ENCODE measurements at regions not wholly inside any gene's neighbourhood (a gene's known extent, or its start where the extent isn't known, plus 50 kb on each side); places are given as distances from the start of the nearest gene placed in this dataset.
A peak's percentile ranks its signal among the peaks of the same experiment; 100 is the strongest.
"Not testable (repeated sequence)": the region's sequence is repeated elsewhere in the genome, so short reads cannot be mapped to it uniquely, and the experiment has no call there.

DNA sequence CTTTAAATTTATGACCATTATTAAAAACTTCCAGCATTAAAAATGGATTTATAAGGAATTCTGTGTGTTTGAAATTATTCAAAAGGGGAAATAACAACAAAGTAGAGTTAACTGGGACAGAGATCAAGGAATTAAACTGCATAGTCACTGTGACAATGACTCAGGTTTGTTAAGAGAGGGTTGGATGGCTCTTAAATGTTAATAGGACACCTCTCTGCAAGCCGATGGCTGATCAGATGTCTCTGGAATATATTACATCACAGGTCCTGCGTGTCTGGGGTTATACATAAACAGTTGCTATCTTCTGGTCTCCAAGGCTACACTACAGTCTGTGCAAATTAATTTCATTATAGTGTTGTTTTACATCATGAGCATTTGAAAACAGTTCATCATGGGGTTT, 574.3 kb downstream of the COL12A1 start:
- DNase-seq (ENCODE audit: low read depth), result no peak

GRCh38 chr6:74626288-74626687, 579.6 kb downstream of the COL12A1 start:
- DNase-seq (ENCODE audit: low read depth), result no peak

DNA sequence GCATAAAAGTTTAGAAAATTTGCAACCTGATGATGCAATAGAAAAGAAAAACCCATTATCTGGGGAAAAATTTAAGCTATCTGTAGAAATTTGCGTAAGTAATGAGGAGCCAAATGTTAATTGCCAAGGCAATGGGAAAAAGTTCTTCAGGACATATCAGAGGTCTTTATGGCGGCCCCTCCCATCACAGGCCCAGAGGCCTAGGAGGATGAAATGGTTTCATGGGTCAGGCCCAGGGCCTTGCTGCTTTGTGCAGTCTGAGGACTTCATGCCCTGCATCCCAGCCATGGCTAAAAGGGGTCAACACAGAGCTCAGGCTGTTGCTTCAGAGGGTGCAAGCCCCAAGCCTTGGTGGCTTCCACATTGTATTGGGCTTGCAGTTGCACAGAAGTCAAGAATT, 582.8 kb downstream of the COL12A1 start:
- DNase-seq (ENCODE audit: low read depth), result no peak

DNA sequence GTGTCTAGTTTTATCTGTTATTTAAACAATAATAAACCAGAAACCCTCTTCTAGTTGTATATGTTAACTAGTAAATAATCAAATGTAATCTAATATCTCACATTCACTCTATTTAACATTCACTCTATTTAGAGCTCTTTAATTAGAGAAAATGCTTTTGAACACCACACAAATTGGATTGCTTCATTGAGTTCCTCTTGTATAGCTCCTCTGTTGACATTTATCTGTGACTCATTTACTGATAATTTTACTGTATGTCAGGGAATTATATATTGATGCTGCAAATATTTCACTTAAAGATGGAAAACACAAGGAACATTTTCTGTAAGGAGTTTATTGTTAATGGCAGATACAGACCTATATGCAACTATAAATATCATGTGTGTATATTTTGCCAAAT, 594.6 kb downstream of the COL12A1 start:
- no peak for DNase-seq (ENCODE audit: low read depth)

GRCh38 chr6:74610352-74610751, 595.5 kb downstream of the COL12A1 start:
- no peak for DNase-seq (ENCODE audit: low read depth)

- DNase-seq (ENCODE audit: low read depth), result no peak
These were observed 596.0 kb downstream of the COL12A1 start for GRCh38 chr6:74609871-74610270.

- DNase-seq (ENCODE audit: low read depth), result no peak
These were observed 597.9 kb downstream of the COL12A1 start for GRCh38 chr6:74607934-74608333.

DNA sequence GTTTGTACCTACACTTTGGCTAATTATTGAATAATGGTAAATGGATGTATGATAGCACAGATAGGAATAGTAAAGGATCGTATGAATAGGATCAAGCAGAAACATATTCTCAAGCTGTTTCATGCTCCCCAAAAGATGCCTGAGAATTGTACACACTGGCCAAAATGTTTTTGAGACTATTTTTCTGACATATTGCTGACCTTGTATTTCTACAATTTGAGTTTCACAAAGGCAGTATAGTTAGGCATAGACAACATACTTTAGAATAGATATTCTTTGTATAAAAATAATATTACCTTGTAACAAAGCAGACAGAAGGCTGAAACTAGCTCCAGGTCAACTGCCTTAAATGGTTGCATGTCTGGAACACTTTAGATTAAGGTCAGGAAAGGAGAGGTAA, 598.4 kb downstream of the COL12A1 start:
- DNase-seq (ENCODE audit: low read depth), result no peak

GRCh38 chr6:74606582-74607071, 599.2 kb downstream of the COL12A1 start:
- peak; percentile 88 for DNase-seq (ENCODE audit: low read depth)

DNA sequence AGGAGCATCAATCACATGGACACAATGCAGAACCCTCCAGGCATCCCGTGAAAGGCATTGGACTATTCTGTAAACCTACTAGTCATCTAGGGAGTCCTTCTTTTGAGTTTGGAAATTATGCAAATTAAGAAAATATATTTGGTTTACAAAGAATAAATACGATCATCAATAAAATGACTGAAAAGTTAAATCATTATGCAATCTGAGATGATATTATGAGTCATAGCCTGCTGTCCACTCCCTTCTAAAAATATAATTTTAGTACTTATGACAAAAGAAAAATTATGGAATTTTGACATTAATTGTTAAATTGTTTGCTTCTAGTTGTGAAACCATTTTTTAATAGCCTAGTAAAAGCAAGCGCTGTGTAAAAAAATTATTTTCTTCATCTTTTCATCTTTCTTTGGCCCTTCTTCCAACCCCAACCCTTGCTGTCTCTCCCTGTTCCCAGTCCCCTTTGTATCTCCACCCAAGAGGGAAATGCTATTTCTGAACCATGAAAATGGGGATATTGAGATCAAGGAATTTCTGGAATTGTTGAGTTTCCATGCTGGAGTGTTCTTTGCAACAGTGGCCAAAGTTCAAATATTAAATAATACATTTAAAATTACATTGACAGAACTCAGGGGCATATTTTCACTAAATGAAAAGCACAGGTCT, 599.8 kb downstream of the COL12A1 start:
- no peak for DNase-seq (ENCODE audit: low read depth)

- DNase-seq (ENCODE audit: low read depth), result no peak
These were observed 601.6 kb downstream of the COL12A1 start for GRCh38 chr6:74604279-74604678.

DNA sequence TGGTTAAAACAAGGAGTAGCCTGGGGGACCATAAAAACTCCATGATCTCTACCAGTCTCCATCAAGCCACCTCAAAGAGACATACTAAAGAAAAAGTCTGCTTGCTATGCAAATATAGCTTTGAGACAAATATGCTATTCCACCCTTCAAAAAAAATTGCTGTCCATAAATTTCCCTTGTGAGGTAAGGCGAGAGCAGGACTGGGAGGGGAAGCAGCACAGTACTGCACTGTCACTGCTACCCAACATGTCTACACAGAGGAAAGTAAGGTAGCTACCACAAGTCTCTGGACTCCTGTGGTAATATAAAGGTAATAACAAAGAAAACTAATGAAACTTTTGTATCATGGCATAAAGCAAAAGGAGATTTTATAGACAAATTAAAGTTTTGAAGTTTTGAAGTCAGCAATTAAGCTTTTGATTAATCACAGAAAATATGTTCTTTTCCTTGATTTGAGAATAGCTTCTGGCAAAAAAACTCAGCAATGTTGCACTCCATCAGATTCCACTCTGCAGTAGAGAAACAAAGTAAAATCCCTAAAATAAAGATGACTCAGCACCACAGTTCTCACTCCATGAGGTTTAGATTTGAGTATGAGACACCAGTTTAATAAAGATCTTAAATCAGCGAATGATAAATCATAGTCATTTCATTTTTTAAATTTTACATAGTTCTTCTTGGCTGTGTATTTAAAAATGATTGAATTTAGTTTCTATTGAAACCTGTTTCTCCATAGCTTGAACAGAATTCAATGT, 602.4 kb downstream of the COL12A1 start:
- DNase-seq (ENCODE audit: low read depth), result no peak

DNA sequence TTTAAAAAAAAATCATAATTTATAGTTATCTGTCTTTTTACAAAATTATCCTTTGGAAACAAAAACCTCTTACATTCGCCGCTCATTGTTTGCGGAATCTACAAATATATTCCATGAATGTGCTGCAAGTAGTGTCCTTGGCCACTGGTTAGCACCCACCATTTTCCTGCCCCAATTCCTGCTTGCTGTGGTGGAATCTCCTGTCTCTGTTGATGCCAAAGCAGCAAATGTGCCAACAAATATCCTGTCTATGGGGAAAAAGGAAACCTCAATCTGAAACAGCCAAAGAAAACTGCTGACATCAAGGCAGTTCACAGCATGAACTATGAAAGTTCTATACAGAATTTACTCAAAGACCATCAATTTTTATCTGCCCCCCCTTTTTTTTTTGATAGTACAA, 603.6 kb downstream of the COL12A1 start:
- DNase-seq (ENCODE audit: low read depth), result no peak

- DNase-seq (ENCODE audit: low read depth), result no peak
These were observed 607.1 kb downstream of the COL12A1 start for GRCh38 chr6:74598462-74599393.

DNA sequence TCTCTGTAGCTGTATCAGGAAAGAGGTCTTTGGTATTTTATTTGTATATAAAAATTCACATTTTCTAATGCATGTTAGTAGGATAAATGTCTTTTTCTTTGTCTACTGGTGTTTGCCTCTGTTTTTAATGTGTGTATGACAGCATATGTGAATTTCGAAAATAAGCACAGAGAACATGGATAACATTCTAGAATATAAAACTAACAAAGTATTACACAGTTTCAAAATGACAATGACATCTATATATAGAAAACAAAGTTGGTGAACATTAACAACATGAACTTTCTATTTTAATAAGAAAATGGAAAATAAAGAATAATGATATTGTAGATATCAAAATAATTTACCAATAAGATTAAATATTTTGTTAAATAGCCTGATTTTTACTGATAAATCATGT, 608.0 kb downstream of the COL12A1 start:
- DNase-seq (ENCODE audit: low read depth), result no peak

- DNase-seq (ENCODE audit: low read depth), result no peak
These were observed 608.6 kb downstream of the COL12A1 start for GRCh38 chr6:74597266-74597665.

GRCh38 chr6:74596588-74596987, 609.3 kb downstream of the COL12A1 start:
- DNase-seq (ENCODE audit: low read depth), result no peak

DNA sequence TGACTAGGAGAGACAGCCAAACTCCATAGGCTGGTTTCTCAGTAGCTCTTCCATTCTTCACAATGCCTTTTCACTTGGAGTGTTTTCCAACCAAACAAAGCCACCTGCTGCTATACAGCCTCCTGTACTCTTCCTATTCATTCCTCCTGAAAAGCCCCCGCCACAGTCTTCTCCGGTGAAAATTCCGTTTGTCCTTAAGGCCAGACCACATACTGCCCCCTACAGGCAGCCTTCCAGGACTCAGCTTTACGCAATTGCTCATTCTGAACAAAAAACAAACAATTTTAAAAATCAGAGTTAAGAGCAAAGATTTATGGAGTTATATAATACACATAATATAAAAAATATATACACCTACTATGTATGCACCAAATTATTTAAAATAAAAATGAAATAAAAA, 611.5 kb downstream of the COL12A1 start:
- not testable (repeated sequence) for DNase-seq (ENCODE audit: low read depth)

GRCh38 chr6:74588094-74588832, 617.6 kb downstream of the COL12A1 start:
- no peak for DNase-seq (ENCODE audit: low read depth)

DNA sequence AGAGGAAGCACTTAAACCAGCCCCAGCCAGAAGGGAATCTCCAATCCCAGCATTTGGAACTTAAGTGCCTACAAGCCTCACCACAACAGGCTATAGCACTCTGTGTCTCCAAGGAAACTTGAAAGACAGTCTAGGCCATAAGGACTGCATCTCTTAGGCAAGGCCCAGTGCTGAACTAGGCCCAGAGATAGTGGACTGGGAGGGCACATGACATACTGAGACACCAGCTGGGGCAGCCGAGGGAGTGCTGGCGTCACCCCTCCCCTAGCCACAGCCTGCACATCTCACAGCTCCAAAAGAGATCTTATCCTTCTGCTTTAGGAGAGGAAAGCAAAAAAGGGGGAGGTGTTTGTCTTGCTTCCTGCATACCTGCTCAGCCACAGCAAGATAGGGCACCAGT, 618.5 kb downstream of the COL12A1 start:
- DNase-seq (ENCODE audit: low read depth), result no peak

DNA sequence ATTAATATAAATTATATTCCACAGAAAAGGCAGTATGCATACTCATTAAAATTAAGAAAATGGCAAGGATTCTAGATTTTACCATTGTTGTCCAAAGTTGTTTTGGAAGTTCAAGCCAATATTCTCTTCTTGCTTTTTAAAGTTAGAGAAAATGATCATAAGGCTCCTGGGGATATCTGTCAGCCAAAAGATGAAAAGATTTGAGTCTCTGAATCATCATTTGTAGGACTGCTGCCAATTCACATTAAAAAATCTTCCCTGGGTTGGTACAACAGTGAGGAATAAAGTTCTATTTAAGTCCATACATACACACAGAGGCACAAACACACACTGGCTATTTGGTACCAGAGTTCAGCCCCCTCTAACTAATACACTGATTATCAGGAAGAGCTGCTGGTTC, 620.1 kb downstream of the COL12A1 start:
- DNase-seq (ENCODE audit: low read depth), result no peak

- DNase-seq (ENCODE audit: low read depth), result no peak
These were observed 624.2 kb downstream of the COL12A1 start for GRCh38 chr6:74581681-74582080.

All from HS-5 (cell line).